Vagina (tissue), 2 donors: ENCODE measurements at regions not wholly inside any gene's neighbourhood (a gene's known extent, or its start where the extent isn't known, plus 50 kb on each side); places are given as distances from the start of the nearest gene placed in this dataset.

Experiments
- CTCF ChIP-seq, 3 experiments: fragments of 450-650 bp in 2 of 3; fragments of 200-600 bp in 1 of 3; sonication (generic) in 1 of 3; IDR thresholded peaks; one replicate each; pipeline ENCODE4 v1.5.1; 2017 to 2019; ENCODE audit warnings: antibody characterized with exemption in 3 of 3, mild to moderate bottlenecking in 2 of 3, moderate library complexity in 2 of 3
- POLR2A ChIP-seq, 2 donors: fragments of 450-650 bp; IDR thresholded peaks; one replicate each; pipeline ENCODE4 v1.6.1; 2017; ENCODE audit warnings: antibody characterized with exemption in 2 of 2, mild to moderate bottlenecking in 2 of 2, moderate library complexity in 2 of 2
- POLR2AphosphoS5 ChIP-seq, 2 donors: sonication (generic); formaldehyde crosslinking; IDR thresholded peaks; one replicate each; pipeline ENCODE4 v1.9.0; 2017; ENCODE audit warnings: antibody characterized with exemption in 2 of 2, mild to moderate bottlenecking in 2 of 2, low read depth in 1 of 2; ENCODE audit not compliant: insufficient read depth in 1 of 2

GRCh38 chr3:127132876-127133275, 60.1 kb upstream of the PRR23E start:
- TF ChIP-seq CTCF (IDR thresholded peaks at IDR 0.05) (no peak), POLR2A (IDR thresholded peaks at IDR 0.05) (no peak), POLR2AphosphoS5 (IDR thresholded peaks at IDR 0.05; ENCODE audit: insufficient read depth in 1 of 2, low read depth in 1 of 2) (no peak)
